HG03097 (cell line): ENCODE measurements at regions not wholly inside any gene's neighbourhood (a gene's known extent, or its start where the extent isn't known, plus 50 kb on each side); places are given as distances from the start of the nearest gene placed in this dataset.

Experiments
- ATAC-seq: cut with Tn5 transposase; IDR thresholded peaks from one replicate; pipeline ENCODE4 v1.9.1; 2021; ENCODE audit not compliant: unreplicated experiment, low FRiP score

GRCh38 chr10:56934515-56934914, 573.5 kb upstream of the ZWINT start:
- no peak for ATAC-seq

- ATAC-seq: no peak
Observed at GRCh38 chr10:56928714-56929113, 567.7 kb upstream of the ZWINT start.

- no peak for ATAC-seq
Observed at GRCh38 chr10:56927701-56928100, 566.6 kb upstream of the ZWINT start.

DNA sequence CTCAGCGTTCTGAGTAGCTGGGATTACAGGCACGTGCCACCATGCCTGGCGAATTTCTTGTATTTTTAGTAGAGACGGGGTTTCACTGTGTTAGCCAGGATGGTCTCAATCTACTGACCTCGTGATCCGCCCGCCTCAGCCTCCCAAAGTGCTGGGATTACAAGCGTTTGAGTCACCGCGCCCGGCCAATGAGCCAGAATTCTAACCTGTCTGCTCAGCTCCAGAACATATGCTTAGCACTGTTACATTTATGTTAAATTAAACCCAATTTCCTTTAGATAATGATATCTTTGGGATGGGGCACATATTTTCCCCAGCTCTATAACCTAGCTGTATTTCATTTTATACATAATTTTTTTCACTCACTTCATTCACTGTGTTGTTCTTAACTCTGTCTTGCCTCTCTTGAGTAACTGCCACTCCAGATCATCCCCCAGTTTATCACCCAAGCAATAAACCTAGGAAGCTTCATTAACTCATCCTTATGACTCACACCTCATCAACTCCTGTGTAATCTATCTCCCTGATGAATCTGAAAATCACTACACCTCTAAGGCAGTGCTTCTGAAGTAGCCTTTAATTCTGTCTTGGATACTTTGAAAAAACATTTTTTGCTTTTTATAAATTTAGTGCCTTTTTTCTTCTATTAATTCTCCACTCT, 559.7 kb upstream of the ZWINT start:
- ATAC-seq: no peak

DNA sequence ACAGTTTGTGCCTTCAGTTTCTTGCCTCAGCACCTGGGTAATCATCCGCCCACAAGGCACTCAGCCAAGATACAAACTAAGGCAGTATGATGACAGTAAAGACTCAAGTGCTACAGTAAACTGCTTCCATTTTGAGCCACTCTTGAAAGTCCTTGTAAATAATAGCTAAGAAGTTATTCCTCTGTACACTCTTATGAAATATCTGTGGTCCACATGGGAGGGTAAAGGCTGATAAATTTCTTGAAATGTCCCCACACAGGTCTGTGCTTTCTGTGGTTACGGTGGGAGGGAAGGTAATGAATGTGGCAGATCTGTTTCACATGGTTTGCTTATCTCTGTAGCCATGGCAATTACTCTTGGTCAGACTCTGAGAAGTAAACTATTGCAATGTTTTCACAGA, 551.0 kb upstream of the ZWINT start:
- no peak for ATAC-seq

DNA sequence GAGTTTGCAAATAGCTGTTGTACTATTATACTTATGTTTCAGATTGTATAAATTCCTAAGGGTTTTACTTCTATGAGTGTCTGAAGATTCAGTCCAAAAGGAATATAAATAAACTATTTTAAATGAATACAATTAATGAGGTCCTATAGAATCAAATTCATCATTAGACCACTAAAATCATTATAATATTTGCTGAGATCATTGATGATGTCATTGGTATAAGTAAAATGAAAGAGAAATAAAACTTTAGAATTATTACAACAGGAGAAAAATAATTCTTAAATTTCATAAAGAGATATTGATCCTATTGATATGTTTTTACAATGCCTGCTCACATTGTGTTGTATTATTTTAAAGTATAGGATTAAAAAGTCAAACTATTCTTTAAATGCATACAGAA, 544.0 kb upstream of the ZWINT start:
- no peak for ATAC-seq

DNA sequence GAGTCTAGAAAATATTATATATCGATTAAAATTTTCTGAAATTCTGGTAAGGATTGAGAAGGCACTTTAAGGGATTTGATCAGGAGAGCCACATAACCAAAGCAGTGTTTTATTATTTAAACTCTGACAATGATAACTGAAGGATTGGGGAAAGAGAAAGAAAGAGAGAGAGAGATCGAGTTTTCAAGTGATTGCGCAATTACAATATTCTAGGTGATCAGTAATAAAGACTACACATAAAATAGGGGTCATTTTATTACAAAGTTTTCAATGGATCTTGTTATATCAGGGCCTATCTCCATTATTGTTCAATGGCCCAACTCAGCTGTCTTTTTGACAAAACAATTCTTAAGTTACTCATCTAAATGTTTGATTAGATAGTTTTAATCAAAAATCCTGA, 541.5 kb upstream of the ZWINT start:
- ATAC-seq: no peak

DNA sequence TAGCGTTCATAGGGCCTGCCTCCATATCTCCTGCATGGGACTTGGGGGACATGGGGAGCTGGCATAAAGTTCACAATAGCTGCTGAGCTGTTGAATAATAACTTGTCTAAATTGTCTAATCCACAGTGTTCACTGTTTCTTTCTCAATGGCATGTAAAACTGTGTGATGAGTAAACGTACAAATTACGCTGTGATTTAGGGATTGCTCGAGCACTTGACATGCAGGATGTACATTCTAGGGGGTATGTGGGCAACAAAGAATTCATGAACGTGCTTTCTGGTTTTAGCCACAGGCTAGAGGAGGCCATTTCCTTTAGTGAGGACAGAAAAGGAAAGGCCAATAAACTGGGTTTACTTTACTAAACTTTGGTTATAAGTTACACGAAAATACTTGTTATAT, 534.2 kb upstream of the ZWINT start:
- no peak for ATAC-seq

DNA sequence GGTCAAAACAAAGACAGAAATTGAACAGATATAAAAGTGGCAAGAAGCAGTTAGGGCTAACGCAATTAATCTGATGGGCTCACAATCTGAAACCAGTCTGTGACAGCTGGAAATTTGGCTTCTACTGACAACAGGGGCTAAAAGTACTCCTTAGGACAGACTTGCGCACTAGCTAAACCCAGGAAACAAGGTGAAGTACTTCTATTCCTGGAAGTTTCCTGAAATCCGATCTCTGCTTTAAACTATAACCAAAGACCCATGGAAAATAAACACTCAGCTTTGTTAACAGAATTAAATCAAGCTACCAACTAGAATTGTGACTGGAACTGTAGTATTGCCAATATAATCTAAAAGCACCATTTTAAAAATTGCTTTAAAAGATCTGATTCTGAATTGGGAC, 520.2 kb upstream of the ZWINT start:
- ATAC-seq: no peak

DNA sequence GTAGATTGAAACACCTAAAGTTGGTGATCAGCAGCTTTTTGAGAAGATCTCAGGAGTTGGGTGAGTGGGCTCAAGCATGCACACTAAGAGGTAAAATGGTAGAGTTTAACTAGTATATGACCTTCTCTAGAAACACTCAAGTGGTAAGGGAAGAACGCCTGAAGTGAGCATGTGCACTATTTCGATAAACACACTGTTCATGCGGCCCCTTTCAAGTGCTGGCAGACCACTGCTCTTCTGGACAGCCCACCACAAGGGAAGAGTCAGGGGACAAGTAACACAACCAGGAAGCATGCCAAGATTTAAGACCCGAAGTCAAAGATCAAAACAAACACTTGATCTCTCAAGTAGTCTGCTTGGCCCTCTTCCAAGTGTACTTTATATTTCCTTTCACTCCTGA, 519.5 kb upstream of the ZWINT start:
- no peak for ATAC-seq

- ATAC-seq: no peak
Observed at GRCh38 chr10:56874950-56875349, 513.9 kb upstream of the ZWINT start.

DNA sequence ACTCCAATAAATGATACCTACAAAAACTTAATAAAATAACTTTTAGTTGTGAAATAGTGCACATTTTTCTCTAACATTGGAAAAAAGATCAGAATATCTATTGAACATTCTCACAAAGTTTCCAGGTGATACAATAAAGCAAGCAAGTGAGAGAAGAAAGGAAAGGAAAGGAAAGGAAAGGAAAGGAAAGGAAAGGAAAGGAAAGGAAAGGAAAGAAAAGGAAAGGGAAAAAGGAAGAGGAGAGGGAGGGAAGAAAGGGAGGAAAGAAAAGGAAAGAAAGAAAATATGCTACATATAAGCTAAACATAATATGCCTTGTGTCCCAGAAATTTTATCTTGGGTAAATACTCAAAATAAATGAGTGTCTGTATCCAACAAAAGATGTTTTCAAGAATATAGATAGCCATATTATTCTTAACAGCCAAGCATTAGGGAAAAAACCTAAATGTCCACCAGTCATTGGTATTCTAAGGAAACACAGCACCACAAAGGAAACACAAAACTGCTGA, 510.2 kb upstream of the ZWINT start:
- ATAC-seq: no peak

- no peak for ATAC-seq
Observed at GRCh38 chr10:56867236-56867635, 506.2 kb upstream of the ZWINT start.

DNA sequence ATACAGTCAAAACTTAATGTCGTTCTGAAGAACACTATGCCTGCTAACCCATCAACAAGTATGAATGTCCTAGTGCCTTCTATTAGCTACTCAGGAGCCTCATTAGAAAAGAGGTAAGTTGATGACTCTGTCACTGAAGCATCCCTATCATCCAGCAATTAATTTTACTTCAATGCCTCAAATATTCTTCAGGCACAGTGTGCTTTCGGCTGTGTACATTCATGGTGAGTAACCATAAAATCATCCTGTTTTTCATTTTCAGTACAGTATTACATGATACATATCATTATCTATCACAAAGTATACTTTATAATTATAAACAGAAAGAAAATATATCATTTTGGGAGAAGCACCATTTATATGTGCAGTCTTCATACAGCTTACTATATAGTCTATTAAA, 495.5 kb upstream of the ZWINT start:
- ATAC-seq: no peak

DNA sequence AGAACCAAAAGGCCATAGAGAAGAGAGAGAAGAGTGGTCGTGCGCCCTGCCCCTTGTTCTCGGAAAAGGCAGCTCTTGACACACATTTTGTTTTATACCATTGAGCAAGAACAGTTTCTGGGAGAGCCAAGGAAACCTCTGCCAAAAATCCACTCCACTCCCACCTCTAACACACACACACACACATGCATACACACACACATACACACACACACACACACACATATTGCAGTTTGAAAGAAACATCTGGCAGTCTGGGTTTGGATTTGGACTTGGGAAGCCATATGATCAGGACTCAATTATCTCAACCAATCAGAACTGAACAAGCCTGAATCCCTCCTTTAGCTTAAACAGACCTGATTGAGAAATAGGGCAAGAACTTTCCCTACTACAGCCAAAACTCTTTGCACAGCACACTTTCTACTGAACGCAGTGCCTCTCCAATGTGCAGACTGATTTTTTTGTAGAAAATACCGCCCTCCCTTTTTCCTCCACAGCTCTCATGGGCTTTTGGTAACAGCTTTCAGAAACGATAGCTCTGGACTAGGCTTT, 484.0 kb upstream of the ZWINT start:
- ATAC-seq: no peak

- ATAC-seq: no peak
Observed at GRCh38 chr10:56836659-56837058, 475.6 kb upstream of the ZWINT start.

DNA sequence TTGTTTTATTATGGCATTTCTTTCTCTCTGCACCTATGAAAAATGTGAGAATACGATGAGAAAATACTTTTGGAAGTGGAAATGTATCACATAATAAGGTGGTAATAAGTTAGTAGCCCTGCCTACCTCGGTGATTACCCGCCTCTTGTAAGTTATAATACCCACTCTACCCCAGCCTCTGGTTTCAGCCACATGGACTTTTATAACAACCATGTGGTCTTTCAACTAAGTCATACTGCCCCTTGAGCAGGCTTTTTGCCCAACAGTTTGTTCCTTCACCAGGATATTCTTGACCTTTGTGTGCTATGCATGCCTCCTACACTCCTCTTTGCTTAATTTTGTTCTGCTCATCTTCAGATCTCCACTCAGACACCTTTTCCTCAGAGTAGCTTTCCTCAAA, 470.6 kb upstream of the ZWINT start:
- ATAC-seq: no peak

DNA sequence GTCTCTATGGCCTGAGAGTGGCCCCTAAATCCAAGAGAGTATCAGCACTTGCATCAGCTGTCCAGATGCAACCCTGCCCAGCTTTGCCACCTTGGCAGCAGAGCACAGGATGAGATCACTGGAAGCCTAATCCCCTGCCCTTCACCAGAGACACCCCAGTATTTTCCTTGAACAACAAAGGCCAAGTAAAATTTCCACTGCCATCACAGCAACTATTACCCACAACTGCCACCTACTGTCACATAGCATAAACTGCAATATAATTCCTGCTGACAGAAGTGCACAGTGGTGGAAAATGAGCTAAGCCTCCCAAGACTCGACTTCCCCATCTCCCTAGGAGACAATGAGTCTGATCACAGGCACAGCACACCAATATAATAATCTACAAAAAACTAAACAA, 462.8 kb upstream of the ZWINT start:
- no peak for ATAC-seq

- no peak for ATAC-seq
Observed at GRCh38 chr10:56805022-56805421, 444.0 kb upstream of the ZWINT start.

GRCh38 chr10:56785292-56785691, 424.2 kb upstream of the ZWINT start:
- ATAC-seq: no peak

DNA sequence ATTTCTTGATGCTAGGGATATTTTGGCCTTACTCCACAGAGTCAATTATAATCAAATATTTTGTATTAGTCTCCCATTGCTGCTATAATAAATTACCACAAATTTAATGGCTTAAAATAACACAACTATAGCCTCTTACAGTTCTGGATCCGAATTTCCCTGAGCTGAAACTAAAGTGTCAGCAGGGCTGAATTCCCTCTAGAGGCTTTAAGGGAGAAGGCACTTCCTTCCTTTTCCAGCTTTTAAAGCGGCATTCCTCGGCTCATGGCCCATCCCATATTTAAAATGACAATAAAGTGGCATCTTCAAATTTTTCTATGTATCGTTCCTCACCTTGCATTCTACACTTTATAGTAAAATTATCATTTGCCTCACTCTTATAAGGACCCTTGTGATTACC, 421.4 kb upstream of the ZWINT start:
- ATAC-seq: no peak

DNA sequence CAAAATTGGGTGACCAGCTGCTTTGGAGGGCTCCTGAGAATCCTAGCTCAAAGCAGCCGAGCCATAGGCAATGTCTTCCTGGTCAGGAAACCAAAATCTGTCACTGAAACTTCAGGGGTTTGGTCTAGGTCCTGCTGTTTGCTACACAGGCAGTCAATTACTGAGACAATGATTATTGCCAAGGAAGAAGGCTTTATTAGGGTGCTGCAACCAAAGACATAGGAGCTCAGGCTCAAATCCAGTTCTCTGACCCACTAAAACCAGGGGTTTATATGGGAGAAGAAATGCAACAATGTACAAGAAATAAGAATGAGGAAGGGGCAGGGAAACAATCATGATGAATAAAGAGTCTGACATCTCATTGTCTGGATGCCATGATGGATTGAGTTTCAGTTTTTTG, 410.3 kb upstream of the ZWINT start:
- no peak for ATAC-seq

DNA sequence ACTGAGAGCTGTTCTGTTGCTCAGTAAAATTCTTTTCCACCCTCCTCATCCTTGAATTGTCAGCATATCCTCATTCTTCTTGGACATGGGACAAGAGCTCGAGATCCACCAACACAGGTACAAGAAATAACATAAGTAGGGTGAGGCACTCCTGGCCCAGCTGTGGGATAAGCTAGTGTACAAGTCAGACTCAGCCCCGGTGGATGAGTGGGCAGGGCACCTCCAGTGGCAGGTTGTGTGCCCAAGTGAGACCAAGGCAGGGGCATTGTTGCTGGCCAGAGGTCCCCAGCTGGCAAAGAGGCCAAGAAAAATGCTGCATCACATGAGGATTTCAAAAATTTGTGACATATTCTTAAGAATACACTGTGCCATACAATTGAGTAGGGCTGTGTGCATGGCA, 402.0 kb upstream of the ZWINT start:
- no peak for ATAC-seq
